ENCODE measurements at regions not wholly inside any gene's neighbourhood (a gene's known extent, or its start where the extent isn't known, plus 50 kb on each side); places are given as distances from the start of the nearest gene placed in this dataset.
"Not testable (repeated sequence)": the region's sequence is repeated elsewhere in the genome, so short reads cannot be mapped to it uniquely, and the experiment has no call there.

DNA sequence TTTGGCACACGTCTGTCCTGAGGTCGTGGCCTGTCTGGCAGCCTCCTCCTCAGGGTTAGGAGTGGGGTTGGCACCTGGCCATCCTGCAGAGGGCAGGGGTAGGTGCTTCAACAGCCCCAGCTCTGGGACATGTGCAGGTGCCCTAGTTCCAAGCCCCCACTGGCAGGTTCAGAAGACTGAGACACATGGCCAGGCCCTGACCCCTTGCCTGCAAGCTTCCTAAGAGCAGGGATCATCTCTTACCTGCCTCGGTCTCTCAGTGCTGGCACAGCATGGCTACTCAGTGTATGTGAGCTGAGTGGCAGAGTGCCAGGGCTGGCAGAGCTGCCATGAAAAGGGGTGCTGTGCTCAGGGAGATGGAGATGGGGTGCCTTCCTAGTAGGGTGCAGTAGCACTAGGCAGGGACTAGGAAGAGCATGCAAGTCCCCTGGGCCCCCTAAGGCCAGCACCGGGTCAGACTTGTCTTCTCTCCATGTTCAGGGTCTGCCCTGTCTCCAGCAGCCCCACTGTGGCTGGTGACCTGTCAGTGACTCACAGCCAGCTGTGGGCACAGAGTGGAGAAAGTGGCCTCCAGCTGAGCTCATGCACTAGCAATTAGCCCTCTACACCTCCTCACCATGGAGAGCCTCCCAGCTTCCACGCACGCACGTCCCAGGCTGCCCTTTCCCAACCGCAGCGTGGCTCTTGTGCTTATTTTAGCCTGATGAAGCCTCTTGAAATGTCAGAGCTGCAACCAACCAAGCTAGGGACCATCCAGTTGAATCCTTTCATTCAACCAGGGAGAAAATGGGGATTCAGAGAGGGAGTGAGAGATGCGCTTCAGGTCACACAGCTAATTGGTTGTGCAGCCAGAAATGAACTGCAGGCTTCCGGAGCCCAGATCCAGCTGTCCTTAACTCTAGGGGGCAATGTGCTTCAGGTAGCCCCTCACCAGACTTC is 116.6 kb downstream of the MRPL14 start:
- DNase-seq = peak in 1 of 2 donors; percentile 40

DNA sequence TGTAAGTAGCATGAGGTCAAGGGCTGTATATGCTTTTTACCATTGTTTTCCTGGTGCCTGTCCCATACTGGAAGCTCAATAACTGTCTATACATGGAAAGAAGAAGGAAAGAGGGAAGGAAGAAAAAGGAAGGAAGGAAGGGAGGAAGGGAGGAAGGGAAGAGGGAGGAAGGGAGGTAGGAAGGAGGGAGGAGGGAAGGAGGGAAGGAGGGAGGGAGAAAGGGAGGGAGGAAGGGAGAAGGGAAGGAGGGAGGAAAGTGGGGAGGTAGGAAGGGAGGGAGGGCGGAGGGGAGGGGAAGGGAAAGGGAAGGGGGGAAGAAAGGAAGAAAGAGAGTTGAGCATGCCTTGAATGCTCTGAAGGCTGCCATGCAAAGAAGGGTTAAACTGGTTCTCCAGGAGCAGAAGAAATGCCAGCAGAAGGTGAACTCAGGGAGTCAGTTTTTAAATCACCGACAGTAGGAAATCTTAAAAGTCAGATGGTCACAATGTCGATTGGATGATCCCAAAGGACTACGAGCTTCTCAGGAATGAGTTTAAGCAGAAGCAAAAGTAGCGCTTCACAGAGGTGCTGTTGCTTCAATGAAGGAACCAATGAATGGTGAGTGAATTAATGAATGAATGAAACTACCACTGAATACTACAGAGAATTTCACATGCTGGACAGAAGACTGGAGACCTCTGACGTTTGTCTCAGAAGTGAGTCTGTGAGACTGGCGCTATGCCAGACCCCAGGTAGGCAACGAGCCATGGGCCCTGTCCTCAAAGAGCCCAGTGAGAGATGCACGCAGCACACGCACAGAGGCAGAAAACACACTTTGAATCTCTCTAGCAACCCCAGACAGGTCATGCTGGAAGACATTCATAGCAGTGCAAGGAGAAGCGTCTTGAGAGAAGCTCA is 117.6 kb downstream of the MRPL14 start:
- no peak for DNase-seq

DNA sequence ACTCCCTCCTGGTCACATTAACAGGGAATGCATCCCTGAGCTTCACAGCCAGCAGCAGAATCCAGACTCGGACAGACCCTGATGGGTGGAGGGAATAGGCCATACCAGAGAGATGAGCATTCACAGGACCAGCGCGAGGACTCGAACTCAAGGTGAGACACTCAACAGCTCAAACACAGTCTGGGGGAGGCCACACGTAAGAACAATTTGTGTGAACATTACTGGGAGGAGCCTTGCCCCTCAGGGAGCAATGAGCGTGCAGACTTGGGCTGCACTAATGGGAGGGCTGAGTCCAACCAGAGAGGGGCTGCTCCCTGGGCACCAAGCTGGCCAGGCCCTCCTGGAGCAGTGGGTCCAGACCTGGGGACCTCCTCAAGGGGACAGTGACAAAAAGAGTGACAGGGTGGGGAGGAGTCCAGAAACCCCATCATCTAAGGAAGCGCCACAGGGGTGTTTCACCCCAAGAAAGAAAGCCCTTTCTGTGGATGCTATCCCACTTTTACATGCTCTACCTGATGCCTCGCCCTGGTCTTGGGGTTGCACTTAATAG is 118.4 kb downstream of the MRPL14 start:
- DNase-seq = no peak

DNA sequence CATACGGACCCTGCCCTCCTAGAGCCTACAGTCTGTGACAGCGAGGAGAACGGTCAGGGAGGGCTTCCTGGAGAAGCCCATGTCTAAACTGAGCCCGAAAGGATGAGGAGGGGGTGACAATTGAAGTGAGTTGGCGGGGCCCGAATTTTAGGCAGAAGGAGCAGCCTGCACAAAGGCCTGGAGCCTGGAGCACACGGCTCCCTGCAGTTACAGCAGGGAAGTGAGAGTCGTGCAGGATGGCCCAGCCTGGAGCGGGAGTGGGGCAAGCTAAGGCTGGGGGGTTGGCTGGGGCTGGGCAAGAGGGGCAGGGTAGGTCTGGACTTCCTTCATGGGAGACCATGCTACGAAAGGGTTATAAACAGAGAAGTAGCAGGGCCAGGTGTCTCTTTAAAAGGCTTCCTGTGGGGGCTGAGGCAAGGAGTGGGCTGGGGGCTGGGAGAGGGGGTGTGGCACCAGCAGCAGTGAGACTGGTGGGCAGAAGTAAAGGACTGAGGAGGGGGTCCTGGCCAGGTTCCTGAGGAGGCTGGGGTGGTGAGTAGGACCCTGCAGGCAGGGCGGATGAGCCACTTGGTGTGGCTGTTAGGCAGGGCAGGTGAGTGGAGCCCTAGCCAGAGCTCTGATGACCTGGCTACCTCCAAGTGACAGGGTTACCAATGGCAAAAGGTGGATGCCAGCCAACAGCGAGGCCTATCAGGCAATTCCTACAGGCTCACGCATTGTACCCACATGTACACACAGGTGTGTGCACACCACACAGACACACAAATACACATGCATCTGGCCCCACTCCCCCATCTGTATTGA is 119.2 kb downstream of the MRPL14 start:
- no peak for DNase-seq

DNA sequence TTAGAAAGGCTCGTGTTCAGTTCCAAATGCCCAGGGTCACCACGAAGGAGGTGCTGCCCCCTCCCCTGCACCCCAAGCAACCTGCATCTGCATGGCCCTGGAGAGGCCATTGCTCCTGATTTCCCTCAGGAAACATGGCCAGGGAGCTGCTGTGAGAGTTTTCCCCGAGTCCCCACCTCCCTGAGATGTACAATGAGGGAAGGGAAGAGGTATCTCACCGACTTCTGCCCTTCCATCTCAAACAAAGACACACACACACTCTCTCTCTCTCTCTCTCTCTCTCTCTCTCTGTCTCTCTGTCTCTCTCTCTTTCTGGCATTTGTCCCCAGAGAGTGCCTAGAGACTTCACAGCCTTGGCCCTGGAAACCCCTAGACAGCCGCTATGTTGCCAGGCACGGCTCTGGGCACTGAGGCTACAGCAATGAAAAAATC is 120.4 kb downstream of the MRPL14 start:
- no peak for DNase-seq

DNA sequence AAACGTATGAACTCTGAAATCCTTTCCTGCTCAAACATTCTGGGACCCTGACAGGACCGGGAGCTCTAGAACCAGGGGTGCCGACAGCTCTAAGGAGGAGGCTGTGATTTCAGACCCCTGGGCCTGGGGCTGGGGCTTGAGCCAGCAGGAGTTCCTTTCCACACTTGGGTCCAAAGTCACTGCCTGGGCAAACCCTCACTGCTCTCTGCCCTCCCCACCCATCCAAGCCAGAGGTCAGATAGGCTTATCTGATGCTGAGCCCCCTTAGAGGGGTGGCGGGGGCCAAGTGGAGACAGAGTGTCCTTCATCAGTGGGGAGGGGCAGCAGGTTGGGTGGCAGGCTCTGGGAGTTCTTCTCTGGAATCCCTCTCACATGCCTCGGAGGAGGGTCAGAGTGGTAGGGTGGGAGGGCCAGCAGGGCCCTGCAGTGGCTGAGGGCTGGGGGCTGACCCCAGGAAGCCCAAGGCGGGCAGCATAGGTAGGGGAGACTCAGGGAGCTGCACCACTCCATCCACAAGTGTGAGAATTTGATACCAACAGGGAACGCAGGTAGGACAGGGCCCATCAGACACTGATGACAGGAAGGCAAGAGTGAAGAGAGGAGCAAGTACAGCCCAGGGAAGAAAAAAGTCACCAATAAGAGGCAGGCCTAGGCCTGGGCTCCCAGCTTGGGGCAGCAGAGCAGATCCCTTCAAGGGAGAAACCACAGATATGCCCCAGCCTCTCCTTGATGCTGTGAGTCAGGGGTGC is 121.0 kb downstream of the MRPL14 start:
- DNase-seq = no peak

DNA sequence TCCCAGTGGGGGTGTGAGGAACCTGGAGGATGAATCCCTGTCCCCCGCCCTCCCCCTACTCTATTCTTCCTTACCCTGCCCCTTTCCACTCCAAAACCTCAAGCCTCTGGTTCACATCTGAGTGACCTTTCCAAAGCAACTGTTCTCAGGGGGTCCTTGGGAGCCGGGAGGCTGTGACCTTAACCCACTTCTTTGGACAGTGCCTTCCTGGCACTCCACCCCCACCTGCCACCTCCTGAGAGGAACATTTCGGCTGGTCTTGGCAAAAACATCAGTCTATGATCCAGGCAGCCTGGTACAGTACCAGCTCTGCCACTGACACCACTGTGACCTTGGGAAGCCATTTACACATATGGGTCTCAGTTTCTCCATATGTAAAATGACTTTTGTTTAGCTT is 121.7 kb downstream of the MRPL14 start:
- no peak for DNase-seq

DNA sequence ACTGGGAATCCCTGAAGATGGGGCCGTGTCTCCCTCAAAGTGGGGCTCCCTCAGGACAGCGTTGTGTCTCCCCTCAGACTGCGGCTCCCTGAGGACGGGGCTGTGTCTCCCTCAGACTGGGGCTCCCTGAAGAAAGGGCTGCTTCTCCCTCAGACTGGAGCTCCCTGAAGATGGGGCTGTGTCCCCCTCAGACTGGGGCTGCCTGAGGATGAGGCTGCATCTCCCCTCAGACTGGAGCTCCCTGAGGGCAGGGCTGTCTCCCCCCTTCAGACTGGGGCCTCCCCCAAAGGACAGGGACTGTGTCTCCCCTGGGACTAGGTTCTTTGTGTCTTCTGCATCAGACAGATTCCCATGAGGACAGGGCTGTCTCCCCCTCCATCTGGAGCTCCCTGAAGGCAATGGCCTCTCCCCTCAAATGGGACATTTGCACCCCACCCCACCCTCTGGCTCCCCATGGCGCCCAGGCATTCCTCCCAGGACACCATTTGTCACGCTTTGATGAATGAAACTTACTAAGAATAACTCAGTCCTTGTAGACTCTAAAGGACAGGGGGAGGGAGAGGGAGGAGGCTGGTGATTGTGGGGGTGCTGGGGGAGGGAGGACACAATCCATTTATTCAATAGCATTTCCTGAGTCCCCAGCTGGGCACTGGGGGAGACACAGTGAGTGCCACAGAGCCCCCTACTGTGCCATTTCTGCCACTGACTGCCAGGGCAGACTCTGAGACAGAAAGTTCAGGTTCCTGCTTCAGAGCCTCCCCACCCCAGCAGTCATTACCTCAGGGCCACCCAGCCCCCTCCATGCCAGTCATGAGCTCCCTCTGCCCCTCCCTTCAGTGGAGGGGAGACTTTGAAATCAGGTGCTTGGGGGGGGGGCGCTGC is 122.4 kb downstream of the MRPL14 start:
- DNase-seq = no peak

DNA sequence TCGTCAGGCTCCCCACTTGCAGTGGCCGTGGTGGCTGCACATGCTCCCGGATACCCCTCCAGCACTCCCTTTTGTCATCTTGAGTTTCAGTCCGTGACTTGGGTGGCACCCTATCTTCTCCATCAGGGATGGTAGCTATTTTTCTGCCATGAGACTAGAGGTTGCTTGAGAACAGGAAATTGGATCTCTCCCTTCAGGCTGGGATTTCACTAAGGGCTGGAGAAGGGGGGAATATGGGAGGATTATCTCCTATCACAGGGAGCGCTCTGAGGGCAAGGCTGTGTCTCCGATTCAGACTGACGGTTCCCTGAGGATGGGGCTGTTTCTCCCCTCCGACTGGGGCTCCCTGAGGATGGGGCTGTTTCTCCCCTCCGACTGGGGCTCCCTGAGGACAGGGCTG is 123.1 kb downstream of the MRPL14 start:
- DNase-seq = no peak

DNA sequence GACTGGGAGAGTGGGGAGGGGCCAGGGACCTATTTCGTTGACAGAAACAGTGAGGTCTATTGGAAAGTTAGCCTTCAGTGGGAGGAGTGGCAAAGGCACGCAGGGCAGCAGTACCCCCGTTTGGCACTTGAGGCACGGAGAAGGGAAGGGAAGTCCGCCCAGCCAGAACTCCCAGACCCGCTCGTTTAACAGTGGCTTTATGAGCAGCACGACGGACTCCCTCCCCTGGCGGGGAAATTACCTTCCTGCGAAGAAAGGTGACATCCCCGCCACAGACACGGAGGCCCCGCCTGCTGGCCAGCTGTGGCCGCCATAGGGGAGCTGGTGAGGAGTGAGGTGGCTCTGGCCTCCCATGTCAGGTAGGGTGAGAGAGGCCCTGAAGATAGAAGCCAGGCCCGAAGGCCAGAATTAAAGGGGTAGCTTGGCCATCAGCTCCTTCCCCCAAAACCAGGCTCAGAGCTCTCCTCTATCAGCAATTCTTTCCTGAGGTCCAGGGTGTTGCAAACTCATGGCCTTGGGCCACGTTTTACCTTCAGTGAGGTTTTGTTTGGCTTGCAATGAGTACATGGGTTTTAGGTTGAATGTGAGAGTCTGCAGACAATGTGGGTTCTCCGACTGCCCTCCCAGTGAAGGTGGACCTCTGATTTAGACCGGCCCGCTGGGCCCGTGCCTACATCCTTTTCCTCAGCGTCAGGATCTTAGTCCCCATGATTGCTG is 123.7 kb downstream of the MRPL14 start:
- no peak for DNase-seq

DNA sequence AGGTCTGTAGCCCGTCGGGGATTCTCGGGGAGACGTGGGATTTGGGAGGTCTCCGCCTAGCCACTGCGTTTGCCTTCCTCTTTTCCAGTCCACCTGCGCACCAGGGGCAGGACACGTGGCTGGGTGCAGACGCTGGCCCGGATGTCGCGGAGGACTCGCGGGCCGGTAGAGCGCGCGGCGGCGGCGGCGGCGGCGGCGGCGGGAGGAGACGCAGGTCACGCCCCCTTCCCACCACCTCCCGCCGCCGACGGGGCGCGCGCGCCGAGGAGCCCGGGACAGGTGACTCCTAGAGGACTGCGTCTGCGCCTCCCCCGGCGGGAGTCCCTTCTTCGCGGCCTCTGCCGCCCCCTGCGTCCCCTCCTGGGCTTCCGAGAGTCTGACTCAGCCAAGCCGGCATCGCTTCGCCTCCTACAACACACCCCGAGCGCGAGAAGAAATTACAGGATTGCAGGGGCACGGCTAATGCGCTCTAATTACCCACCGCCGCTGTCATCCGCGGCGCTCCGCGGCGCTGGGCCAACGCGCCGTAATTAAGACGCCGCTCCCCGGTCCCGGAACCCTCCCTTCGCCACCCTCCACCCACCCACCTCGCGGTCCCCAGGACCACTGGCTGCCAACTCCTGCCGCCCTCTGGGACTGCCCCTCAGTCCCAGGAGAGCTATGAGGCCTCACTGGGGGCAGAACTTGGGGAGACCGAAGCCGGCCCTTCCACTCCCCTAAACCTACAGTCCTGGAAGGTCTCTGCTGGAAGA is 124.5 kb downstream of the MRPL14 start:
- peak in 1 of 2 donors; percentile 37 for DNase-seq

DNA sequence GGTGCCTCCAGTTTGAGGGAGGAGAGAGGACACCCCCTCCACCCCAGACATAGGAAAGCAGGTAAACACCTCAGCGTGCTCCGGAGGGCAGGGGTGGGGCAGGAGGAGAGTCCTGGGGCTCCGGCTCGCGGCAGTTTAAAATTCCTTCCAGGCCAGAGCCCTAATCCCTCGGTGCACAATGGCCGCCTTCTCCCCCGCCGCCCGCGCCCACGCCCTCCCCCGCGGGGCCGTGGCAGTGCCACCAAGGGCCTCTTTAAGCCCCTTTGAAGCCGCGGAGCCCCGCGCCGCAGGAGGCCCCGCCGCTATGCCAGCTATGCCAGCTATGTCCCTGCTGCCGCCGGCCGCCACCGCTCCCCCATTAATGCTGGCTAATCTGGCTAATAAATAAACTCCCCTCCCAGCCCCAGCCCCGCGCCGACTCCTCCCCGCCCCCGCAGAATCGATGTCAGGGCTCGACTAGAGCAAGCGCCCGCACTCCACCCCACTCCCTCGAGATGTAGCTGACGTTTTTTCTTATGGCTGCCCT is 125.1 kb downstream of the MRPL14 start:
- no peak for DNase-seq

DNA sequence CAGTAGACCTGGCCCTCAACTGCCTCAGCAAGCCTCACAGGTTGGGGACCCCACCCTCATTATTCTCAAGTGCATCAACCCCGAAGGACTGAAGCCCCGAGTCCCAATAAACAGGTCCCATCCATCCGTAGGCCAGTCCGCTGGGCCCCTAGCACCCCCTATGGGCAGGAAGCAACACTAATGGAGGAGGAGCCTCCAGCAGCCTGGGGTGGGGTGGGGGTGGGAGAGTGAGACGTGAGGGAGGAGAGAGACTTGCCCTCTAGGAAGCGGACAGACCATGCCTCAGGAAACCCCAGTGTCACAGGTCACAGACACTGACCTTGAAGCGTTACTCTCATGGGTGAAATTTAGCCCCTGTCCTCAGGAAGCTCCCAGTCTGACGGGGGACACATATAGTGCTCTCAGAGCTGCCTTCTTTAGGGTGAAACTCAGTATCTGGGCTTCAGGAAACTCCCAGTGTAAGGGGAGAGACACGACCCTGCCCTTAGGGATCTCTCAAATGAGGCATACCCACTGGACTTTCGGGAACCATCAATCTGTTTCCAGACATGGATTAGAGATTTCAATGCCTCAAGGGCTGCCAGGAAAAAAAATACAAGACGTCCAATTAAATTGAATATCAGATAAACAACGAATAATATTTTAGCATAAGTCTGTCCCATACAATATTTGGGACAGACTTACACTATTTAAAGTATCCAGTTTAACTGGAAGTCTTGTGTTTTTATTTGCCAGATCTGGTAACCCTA is 125.8 kb downstream of the MRPL14 start:
- DNase-seq = no peak

DNA sequence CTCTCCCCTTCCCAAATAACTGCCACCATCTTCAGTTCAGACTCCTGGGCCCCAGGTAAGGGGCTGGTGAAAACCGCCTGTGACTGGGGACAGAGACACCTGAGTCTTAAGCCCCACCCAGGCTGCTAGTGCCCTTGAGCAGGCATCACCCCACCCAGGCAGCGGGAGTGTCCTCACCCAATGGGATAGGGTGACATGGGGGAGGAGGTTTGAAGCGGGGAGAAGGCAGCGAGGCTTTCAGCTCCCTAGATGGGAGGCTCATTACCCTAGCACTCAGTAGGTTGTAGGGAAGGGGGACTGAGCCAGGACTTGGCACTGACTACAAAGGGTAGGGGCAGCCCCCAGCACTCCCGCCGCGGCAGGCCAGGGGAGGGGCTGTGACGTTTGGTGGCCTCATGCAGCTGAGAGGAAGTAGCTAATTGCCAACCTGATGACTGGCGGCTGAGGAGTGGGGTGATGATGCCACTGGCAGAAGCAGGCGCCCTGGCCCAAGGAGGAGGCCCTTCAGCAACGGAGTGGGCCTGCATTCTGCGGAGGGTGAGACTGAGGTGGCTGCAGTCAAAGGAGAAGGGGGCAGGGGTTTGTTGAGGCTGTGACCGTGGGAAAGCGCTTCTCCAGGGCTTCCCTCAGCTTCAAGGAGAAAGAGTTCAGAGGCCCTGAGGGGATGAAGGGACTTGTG is 126.9 kb downstream of the MRPL14 start:
- DNase-seq = peak in 1 of 2 donors; percentile 59

DNA sequence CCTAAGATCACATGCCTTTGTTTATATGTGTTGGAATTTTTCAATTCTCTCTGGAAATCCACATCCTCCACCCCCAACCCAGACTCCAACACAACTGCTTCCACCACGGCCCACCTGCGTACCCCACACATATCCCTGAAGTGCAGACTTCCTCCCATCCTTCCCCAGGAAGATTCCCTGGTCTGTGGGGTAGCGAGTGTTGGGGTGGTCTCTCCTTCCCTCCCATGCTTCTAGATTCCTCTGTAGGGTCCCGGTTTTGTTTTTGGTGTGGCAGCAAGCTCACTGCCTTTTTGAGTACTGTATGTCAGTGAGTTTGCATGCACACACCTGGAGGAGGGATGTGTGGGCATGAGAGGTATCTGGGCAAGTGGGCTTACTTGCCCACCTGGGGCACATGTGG is 127.6 kb downstream of the MRPL14 start:
- DNase-seq = no peak

DNA sequence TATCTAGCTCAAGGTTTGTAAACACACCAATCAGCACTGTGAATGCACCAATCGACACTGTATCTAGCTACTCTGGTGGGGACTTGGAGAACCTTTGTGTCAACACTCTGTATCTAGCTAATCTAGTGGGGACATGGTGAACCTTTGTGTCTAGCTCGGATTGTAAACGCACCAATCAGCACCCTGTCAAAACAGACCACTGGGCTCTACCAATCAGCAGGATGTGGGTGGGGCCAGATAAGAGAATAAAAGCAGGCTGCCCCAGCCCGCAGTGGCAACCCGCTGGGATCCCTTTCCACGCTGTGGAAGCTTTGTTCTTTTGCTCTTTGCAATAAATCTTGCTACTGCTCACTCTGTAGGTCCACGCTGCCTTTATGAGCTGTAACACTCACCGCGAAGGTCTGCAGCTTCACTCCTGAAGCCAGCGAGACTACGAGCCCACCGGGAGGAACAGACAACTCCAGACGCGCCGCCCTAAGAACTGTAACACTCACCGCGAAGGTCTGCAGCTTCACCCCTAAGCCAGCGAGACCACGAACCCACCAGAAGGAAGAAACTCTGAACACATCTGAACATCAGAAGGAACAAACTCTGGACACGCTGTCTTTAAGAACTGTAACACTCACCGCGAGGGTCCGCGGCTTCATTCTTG is 128.5 kb downstream of the MRPL14 start:
- not testable (repeated sequence) for DNase-seq

DNA sequence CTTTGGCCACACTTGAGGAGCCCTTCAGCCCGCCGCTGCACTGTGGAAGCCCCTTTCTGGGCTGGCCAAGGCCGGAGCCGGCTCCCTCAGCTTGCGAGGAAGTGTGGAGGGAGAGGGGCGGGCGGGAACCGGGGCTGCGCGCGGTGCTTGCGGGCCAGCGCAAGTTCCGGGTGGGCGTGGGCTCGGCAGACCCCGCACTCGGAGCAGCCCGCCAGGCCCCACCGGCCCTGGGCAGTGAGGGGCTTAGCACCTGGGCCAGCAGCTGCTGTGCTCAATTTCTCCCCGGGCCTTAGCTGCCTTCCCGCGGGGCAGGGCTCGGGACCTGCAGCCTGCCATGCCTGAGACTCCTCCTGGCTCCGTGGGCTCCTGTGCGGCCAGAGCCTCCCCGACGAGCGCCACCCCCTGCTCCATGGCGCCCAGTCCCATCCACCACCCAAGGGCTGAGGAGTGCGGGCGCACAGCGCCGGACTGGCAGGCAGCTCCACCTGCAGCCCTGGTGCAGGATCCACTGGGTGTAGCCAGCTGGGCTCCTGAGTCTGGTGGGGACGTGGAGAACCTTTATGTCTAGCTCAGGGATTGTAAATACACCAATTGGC is 129.2 kb downstream of the MRPL14 start:
- DNase-seq = not testable (repeated sequence)

Measured in bone marrow (tissue), 2 donors.